Keratinocyte (primary cell): ENCODE measurements at regions not wholly inside any gene's neighbourhood (a gene's known extent, or its start where the extent isn't known, plus 50 kb on each side); places are given as distances from the start of the nearest gene placed in this dataset.
"Not testable (repeated sequence)": the region's sequence is repeated elsewhere in the genome, so short reads cannot be mapped to it uniquely, and the experiment has no call there.

ENCODE experiments used
- CTCF ChIP-seq, 3 experiments: IDR thresholded peaks in 1 of 3; conservative IDR thresholded peaks in 1 of 3; optimal IDR thresholded peaks in 1 of 3; 2 replicates in 2 of 3; 3 replicates in 1 of 3; pipeline versions ENCODE3 to v1.5.1; 2011; ENCODE audit warnings: low read length in 3 of 3, mild to moderate bottlenecking in 3 of 3, moderate library complexity in 2 of 3, control low read depth in 1 of 3, inconsistent platforms in 1 of 3; ENCODE audit not compliant: insufficient read depth in 2 of 3; ENCODE audit errors: extremely low read depth in 1 of 3
- EZH2 ChIP-seq: IDR thresholded peaks from one replicate; pipeline ENCODE4 v1.6.1; 2012; ENCODE audit warnings: inconsistent platforms, mild to moderate bottlenecking, low read length, moderate library complexity

- not testable (repeated sequence) for TF ChIP-seq CTCF (optimal IDR thresholded peaks at IDR 0.05 in 1 of 3, IDR thresholded peaks at IDR 0.05 in 1 of 3, conservative IDR thresholded peaks at IDR 0.05 in 1 of 3; ENCODE audit: extremely low read depth in 1 of 3, insufficient read depth in 2 of 3, low read length in 3 of 3); EZH2
Measured at GRCh38 chr5:124987786-124988185, 241.3 kb upstream of the ZNF608 start.
